ENCODE measurements at regions not wholly inside any gene's neighbourhood (a gene's known extent, or its start where the extent isn't known, plus 50 kb on each side); places are given as distances from the start of the nearest gene placed in this dataset.

GRCh38 chr5:164000819-164001218 lies 495.4 kb downstream of the MAT2B start:
- TF ChIP-seq, protein P1, sequence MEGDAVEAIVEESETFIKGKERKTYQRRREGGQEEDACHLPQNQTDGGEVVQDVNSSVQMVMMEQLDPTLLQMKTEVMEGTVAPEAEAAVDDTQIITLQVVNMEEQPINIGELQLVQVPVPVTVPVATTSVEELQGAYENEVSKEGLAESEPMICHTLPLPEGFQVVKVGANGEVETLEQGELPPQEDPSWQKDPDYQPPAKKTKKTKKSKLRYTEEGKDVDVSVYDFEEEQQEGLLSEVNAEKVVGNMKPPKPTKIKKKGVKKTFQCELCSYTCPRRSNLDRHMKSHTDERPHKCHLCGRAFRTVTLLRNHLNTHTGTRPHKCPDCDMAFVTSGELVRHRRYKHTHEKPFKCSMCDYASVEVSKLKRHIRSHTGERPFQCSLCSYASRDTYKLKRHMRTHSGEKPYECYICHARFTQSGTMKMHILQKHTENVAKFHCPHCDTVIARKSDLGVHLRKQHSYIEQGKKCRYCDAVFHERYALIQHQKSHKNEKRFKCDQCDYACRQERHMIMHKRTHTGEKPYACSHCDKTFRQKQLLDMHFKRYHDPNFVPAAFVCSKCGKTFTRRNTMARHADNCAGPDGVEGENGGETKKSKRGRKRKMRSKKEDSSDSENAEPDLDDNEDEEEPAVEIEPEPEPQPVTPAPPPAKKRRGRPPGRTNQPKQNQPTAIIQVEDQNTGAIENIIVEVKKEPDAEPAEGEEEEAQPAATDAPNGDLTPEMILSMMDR (IDR thresholded peaks at IDR 0.05; ENCODE audit: insufficient read depth, low read length, poor library complexity, severe bottlenecking) = no peak
- TF ChIP-seq EZH2phosphoT487 (conservative IDR thresholded peaks at IDR 0.05; ENCODE audit: low read length) = no peak
- no peaks in the 10 kb centered on the region for H3K79me2 ChIP-seq (ENCODE audit: insufficient read depth, low read length)
- H2AFZ ChIP-seq (ENCODE audit: low read depth, low read length, severe bottlenecking) = no peak overlapping the region
- H3K9me3 ChIP-seq (ENCODE audit: insufficient read depth, low read length) = no peaks in the 10 kb centered on the region
- H3K27ac ChIP-seq (ENCODE audit: low read depth, low read length) = no peak overlapping the region
- no peak overlapping the region for H3K9ac ChIP-seq (ENCODE audit: low read length)
- no peak overlapping the region for H3K4me3 ChIP-seq (ENCODE audit: insufficient read depth, low read length, poor library complexity, severe bottlenecking)
- H3K4me2 ChIP-seq (ENCODE audit: low read depth, low read length, poor library complexity, severe bottlenecking) = no peak overlapping the region
- H3F3A ChIP-seq (ENCODE audit: insufficient read depth) = no peaks in the 10 kb centered on the region
- no peaks in the 10 kb centered on the region for H3K27me3 ChIP-seq (ENCODE audit: low read length)
- no peaks in the 10 kb centered on the region for H3K36me3 ChIP-seq (ENCODE audit: low read length)
- no peaks in the 10 kb centered on the region for H3K9me2 ChIP-seq (replicated peaks; ENCODE audit: insufficient read depth, low read length)
- no peaks in the 10 kb centered on the region for H4K20me1 ChIP-seq (ENCODE audit: low read depth, low read length)

GRCh38 chr5:164002214-164002613 lies 496.8 kb downstream of the MAT2B start:
- Histone ChIP-seq H2AFZ (ENCODE audit: low read depth, low read length, severe bottlenecking) (no peak overlapping the region), H3K4me3 (ENCODE audit: insufficient read depth, low read length, poor library complexity, severe bottlenecking) (no peak overlapping the region), H3K36me3 (ENCODE audit: low read length) (no peaks in the 10 kb centered on the region), H3K9me3 (ENCODE audit: insufficient read depth, low read length) (no peaks in the 10 kb centered on the region), H3F3A (ENCODE audit: insufficient read depth) (no peaks in the 10 kb centered on the region), H4K20me1 (ENCODE audit: low read depth, low read length) (no peaks in the 10 kb centered on the region), H3K27me3 (ENCODE audit: low read length) (no peaks in the 10 kb centered on the region), H3K9me2 (replicated peaks; ENCODE audit: insufficient read depth, low read length) (no peaks in the 10 kb centered on the region), H3K27ac (ENCODE audit: low read depth, low read length) (no peak overlapping the region), H3K9ac (ENCODE audit: low read length) (no peak overlapping the region), H3K79me2 (ENCODE audit: insufficient read depth, low read length) (no peaks in the 10 kb centered on the region), H3K4me2 (ENCODE audit: low read depth, low read length, poor library complexity, severe bottlenecking) (no peak overlapping the region)
- TF ChIP-seq, protein P1 (IDR thresholded peaks at IDR 0.05; ENCODE audit: insufficient read depth, low read length, poor library complexity, severe bottlenecking) = no peak
- no peak for TF ChIP-seq EZH2phosphoT487 (conservative IDR thresholded peaks at IDR 0.05; ENCODE audit: low read length)

GRCh38 chr5:164002628-164003027 lies 497.2 kb downstream of the MAT2B start:
- no peaks in the 10 kb centered on the region for H4K20me1 ChIP-seq (ENCODE audit: low read depth, low read length)
- no peaks in the 10 kb centered on the region for H3K9me3 ChIP-seq (ENCODE audit: insufficient read depth, low read length)
- H2AFZ ChIP-seq (ENCODE audit: low read depth, low read length, severe bottlenecking) = no peak overlapping the region
- H3K4me3 ChIP-seq (ENCODE audit: insufficient read depth, low read length, poor library complexity, severe bottlenecking) = no peak overlapping the region
- H3K9ac ChIP-seq (ENCODE audit: low read length) = no peak overlapping the region
- no peaks in the 10 kb centered on the region for H3K9me2 ChIP-seq (replicated peaks; ENCODE audit: insufficient read depth, low read length)
- TF ChIP-seq, protein P1 (IDR thresholded peaks at IDR 0.05; ENCODE audit: insufficient read depth, low read length, poor library complexity, severe bottlenecking) = no peak
- TF ChIP-seq EZH2phosphoT487 (conservative IDR thresholded peaks at IDR 0.05; ENCODE audit: low read length) = no peak
- H3F3A ChIP-seq (ENCODE audit: insufficient read depth) = no peaks in the 10 kb centered on the region
- no peaks in the 10 kb centered on the region for H3K36me3 ChIP-seq (ENCODE audit: low read length)
- H3K79me2 ChIP-seq (ENCODE audit: insufficient read depth, low read length) = no peaks in the 10 kb centered on the region
- H3K27me3 ChIP-seq (ENCODE audit: low read length) = no peaks in the 10 kb centered on the region
- H3K27ac ChIP-seq (ENCODE audit: low read depth, low read length) = no peak overlapping the region
- no peak overlapping the region for H3K4me2 ChIP-seq (ENCODE audit: low read depth, low read length, poor library complexity, severe bottlenecking)

All from SU-DHL-6 (cell line).